ENCODE measurements at regions not wholly inside any gene's neighbourhood (a gene's known extent, or its start where the extent isn't known, plus 50 kb on each side); places are given as distances from the start of the nearest gene placed in this dataset.

DNA sequence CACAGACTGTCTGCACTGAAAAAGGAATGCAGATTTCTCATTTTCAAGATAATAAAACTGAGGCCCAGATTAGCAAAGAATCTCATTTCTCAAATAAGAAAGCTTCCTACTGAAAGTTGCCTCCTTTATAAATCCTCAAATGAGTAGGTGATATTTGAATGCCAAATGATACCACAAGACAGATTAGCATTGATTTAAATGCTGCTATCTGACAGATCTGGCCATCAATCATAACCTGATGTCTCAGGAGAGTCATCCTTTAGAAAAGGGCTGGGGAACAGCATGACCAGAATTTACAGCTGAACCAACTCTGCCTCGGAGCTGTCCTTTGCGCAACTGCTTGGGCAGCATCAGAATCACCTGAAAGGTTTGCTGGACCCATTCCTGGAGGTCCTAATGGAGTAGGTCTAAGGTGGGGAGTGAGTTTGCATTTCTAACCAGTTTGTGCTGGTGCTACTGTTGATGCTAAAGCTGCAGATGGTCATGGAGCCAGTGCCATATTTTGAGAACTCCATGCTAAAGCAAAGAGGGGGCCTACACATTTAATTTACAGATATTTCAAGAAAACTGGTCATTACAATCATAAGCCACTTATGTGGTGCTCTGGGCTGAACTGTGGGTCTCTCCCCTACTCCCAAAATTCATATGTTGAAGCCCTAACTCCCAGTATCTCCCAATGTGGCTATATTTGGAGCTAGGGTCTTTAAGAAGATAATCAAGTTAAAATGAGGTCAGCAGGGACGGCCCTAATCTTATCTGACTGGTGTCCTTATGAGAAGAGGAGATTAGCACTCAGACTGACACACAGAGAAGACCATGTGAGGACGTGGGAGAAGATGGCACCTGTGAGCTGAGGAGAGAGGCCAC lies 295.5 kb upstream of the JARID2 start:
- ATAC-seq (no peak), DNase-seq (no peak)
- Mint-ChIP-seq H3K9me3 (peaks cover 0 to 17% (median 4%) of the 10 kb centered on the region in 9 donors), H3K27me3 (no peaks in the 10 kb centered on the region), H3K27ac (peak overlapping the region in 1 of 10 donors; percentile 18), H3K4me1 (peaks cover 0 to 2% (median 0%) of the 10 kb centered on the region in 4 donors), H3K36me3 (peaks cover 0 to 7% (median 2%) of the 10 kb centered on the region in 3 donors), H3K4me3 (no peak overlapping the region)
- POLR2A ChIA-PET, result no interaction called here

DNA sequence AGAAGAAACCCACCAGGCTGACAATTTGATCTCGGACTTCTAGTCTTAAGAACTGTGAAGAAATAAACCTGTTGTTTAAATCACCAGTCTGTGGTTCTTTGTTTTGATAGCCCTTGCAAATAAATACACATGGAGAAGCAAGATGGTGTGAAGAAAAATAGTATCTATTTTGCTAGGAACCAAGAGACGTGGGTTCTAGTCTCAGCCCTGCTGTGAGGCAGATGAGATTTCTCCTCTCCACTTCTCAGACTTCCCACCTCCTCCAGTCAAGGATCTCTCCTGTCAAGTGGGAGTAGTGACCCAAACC lies 294.9 kb upstream of the JARID2 start:
- H3K4me1 Mint-ChIP-seq, result peaks cover 0 to 2% (median 0%) of the 10 kb centered on the region in 4 donors
- DNase-seq (no peak), ATAC-seq (no peak)
- peaks cover 0 to 7% (median 2%) of the 10 kb centered on the region in 3 donors for H3K36me3 Mint-ChIP-seq
- no peaks in the 10 kb centered on the region for H3K27me3 Mint-ChIP-seq
- no peak overlapping the region for H3K4me3 Mint-ChIP-seq
- POLR2A ChIA-PET, result no interaction called here
- H3K9me3 Mint-ChIP-seq, result peaks cover 0 to 21% (median 4%) of the 10 kb centered on the region in 9 donors
- H3K27ac Mint-ChIP-seq, result peak overlapping the region in 1 of 10 donors; percentile 18

DNA sequence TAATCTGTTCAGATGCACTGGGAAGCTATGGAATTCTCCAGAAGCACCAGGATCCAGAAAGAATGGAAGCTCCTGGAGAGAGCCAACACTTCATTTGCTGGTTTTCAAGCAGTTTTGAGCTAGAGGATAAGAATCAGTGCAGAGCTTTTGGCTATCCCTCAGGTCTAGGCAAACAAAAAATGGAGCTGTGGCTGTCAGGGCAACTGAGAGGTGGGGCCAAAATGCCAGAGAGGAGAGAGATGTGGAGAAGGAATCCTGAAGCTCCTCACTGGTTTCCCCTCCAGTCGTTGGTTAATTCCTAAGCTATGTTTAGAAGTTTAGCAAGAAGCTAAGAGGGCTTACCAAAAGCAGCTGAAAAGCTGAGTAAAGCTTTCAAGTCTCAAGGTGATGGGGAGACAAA lies 294.2 kb upstream of the JARID2 start:
- no peak for ATAC-seq
- POLR2A ChIA-PET, result no interaction called here

DNA sequence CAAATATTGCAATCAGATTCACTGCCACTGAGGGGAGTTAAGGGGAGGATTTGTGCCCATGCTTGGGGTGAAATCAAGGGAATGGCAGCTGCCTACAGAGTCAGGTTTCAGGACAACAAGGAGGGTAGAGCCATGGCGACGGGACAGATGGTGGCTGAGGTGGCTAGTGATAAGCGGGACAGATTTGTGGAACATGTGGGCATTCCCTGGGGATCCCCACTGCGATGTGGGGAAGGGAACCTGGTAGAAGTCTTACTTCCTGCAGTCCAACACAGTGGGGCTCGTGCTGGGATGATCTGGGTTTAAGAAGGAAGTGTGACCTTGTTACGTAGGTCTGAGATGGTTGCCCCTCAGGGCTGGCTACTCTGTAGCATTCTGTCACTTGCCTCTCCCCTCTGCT lies 292.0 kb upstream of the JARID2 start:
- H3K4me3 Mint-ChIP-seq, result no peak overlapping the region
- ATAC-seq, result no peak
- no peak for DNase-seq
- H3K27ac Mint-ChIP-seq, result peak overlapping the region in 1 of 10 donors; percentile 5
- peaks cover 0 to 13% (median 8%) of the 10 kb centered on the region in 3 donors for H3K36me3 Mint-ChIP-seq
- POLR2A ChIA-PET, result no interaction called here
- peaks cover 0 to 28% (median 7%) of the 10 kb centered on the region in 9 donors for H3K9me3 Mint-ChIP-seq
- no peaks in the 10 kb centered on the region for H3K27me3 Mint-ChIP-seq
- H3K4me1 Mint-ChIP-seq, result peaks cover 0 to 4% (median under 1%) of the 10 kb centered on the region in 4 donors

More for the DNA sequence above, 294.2 kb upstream of the JARID2 start:
- H3K4me1 Mint-ChIP-seq, result peaks cover 0 to 2% (median 0%) of the 10 kb centered on the region in 4 donors
- H3K36me3 Mint-ChIP-seq, result peaks cover 0 to 13% (median 8%) of the 10 kb centered on the region in 3 donors
- H3K27ac Mint-ChIP-seq, result no peak overlapping the region
- no peak overlapping the region for H3K4me3 Mint-ChIP-seq
- peaks cover 0 to 28% (median 7%) of the 10 kb centered on the region in 9 donors for H3K9me3 Mint-ChIP-seq
- H3K27me3 Mint-ChIP-seq, result no peaks in the 10 kb centered on the region
- DNase-seq, result no peak

DNA sequence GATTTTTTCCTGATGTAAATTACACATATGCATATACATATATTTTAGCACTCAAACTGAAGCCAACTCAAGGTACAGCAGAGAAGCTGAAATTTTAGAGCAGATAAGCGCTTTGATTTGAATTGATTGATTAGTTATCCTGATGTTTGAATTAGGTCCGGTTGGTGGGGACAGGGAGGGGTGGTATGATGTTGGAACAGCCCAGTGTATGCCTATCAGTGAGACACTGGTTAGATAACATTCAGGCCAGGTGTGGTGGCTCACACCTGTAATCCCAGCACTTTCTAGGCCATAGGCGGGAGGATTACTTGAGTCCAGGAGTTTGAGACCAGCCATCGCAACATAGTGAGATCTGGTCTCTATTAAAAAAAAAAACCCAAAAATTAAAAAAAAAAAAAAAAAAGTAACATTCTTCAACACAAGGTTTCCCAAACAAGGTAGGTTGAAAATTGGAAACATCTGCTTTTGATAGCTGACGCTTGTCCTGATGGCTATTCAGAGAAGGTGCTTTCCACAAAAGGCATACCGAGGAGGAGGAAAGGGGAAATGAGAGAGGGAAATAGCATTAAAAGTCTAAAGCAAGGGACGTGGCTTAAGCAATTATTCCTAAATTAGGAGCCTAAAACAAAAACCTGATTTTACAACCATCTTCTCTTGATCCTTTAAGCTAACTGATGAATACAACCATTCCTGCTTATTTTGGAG lies 288.4 kb upstream of the JARID2 start:
- Mint-ChIP-seq H3K27ac (no peak overlapping the region), H3K4me1 (peaks cover 0 to 4% (median 0%) of the 10 kb centered on the region in 4 donors), H3K9me3 (peaks cover 0 to 28% (median 7%) of the 10 kb centered on the region in 9 donors), H3K36me3 (peaks cover 0 to 13% (median 8%) of the 10 kb centered on the region in 3 donors), H3K27me3 (no peaks in the 10 kb centered on the region), H3K4me3 (no peak overlapping the region)
- no peak for ATAC-seq
- POLR2A ChIA-PET, result no interaction called here
- DNase-seq, result no peak

DNA sequence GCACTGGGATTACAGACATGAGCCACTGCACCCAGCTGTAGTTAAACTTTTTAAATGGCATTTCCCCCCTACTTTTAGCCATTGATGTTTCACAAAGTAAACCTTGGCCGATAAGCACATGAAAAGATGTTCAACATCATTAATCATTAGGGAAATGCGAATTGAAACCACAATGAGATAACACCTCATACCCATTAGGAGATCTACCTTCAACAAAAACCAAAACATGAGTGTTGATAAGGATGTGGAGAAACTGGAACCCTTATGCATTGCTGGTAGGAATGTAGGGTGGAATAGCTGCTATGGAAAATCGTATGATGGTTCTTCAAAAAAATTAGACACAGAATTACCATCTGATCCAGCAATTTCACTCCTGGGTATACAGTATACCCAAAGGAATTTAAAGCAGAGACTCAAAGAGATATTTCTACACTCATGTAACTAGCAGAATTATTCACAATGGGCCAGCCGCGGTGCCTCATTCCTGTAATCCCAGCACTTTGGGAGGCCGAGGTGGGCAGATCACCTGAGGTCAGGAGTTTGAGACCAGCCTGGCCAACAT lies 286.5 kb upstream of the JARID2 start:
- Mint-ChIP-seq H3K27me3 (no peaks in the 10 kb centered on the region), H3K36me3 (peaks cover 0 to 13% (median 5%) of the 10 kb centered on the region in 3 donors), H3K4me1 (peaks cover 0 to 4% (median 0%) of the 10 kb centered on the region in 4 donors), H3K27ac (no peak overlapping the region), H3K4me3 (no peak overlapping the region), H3K9me3 (peaks cover 0 to 20% (median 2%) of the 10 kb centered on the region in 9 donors)
- ATAC-seq (no peak), DNase-seq (no peak)
- POLR2A ChIA-PET, result no interaction called here

DNA sequence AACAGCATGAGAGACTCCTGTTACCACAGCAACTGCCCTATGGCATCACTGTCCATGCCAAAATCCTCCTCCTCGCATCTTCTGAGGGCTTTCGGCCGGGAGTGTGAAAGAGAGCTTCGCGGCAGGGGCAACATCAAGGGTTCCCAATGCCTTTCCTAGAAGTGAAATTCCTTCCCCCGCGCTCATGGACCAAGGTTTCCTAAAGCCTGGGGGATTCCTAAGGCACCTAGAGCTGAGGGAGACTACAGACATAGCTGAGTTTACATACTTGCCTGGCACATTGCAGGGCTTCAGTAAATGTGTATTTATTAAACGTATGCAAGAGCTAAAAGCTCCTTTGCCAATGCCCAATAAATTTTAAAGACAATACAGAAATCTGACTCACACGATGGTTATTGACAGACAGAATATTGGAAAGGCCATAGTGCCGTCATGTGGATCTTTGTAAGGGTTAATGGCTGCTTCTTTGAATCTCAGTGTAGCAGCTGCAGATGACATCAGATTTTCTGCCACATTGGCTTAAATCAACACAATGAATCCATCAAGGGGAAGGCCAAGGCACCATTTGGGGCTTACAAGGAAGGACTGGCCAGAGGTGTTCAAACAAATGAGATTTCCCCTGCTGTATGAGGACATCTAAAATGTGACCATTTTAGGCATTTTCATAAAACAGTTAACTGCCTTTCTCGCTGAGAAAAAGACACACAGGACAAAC lies 281.2 kb upstream of the JARID2 start:
- H3K4me3 Mint-ChIP-seq, result no peak overlapping the region
- ATAC-seq, result no peak
- POLR2A ChIA-PET, result interaction anchor here (0.5 kb wide), 1 partner anchor 21 kb away, joined by 3 read pairs; no protein-coding TSS in a partner anchor
- H3K27me3 Mint-ChIP-seq, result peaks cover 0 to 1% (median 0%) of the 10 kb centered on the region in 5 donors
- peaks cover 0 to 6% (median 3%) of the 10 kb centered on the region in 9 donors for H3K9me3 Mint-ChIP-seq
- H3K4me1 Mint-ChIP-seq, result no peaks in the 10 kb centered on the region
- DNase-seq, result no peak
- peaks cover 0 to 6% (median 0%) of the 10 kb centered on the region in 3 donors for H3K36me3 Mint-ChIP-seq
- H3K27ac Mint-ChIP-seq, result no peak overlapping the region

DNA sequence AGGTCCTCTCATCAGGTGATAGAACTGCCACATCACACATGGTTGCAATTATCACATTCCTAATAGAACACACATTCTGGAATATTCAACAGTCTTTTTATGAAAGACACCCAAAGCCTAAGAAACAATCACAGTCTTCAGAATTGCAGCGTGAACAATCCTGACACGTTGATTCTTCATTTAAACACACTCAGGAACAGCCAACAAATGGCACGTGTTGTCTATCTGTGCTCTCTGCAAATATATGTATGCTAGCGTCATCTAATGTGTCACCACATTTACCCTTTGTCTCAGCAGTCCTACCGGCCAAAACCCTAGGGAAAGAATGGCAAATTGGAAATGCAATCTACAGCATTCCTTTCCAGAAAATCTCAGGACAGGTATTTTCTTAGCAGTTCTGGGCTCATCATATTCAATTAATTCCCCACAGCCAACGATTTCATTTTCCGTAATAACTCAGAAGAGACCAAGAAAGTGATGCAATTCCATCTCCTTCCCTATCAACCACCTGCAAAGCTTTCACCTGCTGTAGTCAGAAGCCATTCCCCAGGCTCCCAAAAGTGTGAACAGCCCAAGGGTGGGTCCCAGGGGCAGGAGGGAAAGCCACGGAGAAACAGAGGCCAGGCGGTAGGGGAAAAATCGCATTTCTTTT lies 280.3 kb upstream of the JARID2 start:
- H3K27me3 Mint-ChIP-seq, result peaks cover 0 to 1% (median 0%) of the 10 kb centered on the region in 5 donors
- peaks cover 0 to 9% (median 4%) of the 10 kb centered on the region in 9 donors for H3K9me3 Mint-ChIP-seq
- H3K27ac Mint-ChIP-seq, result no peak overlapping the region
- H3K4me1 Mint-ChIP-seq, result no peaks in the 10 kb centered on the region
- DNase-seq (no peak), ATAC-seq (no peak)
- POLR2A ChIA-PET, result no interaction called here
- H3K4me3 Mint-ChIP-seq, result no peak overlapping the region
- peaks cover 0 to 6% (median 0%) of the 10 kb centered on the region in 3 donors for H3K36me3 Mint-ChIP-seq

DNA sequence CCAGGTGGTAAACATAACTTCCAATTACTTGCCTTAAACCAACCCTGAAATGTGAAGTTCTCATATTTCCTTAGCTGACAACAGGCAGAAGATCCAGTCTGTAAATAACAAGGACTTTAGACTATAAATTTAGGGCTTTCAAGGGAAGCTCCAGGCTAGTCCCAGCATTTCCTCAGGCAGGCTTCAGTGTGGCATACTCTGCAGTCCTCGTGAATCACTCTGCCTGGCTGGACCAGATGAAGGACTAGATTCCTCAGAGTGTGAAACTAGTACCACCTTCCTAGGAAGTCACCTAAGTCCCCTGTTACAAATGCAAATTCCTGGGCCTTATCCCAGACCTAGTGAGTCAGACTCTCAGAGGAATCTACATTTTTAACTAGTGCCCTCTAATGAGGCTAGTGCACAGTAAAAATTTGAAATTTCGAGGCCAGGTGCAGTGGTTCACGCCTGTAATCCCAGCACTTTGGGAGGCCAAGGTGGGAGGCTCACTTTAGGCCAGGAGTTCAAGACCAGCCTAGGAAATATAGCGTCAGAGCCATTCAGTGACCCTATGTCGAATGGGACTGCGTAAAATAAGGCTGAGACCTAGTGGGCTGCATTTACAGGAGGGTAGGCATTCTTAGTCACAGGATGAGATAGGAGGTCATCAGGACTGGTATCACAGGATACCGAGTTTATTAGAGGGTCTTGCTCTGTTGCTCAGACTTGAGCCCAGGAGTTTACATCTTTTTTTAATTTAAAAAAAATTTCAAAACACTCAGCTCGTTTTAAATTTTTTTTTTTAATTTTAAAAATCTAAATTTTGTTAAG lies 279.6 kb upstream of the JARID2 start:
- no peak for ATAC-seq
- Mint-ChIP-seq H3K4me3 (no peak overlapping the region), H3K9me3 (peaks cover 0 to 9% (median 4%) of the 10 kb centered on the region in 9 donors), H3K36me3 (peaks cover 0 to 6% (median 0%) of the 10 kb centered on the region in 3 donors), H3K27me3 (peaks cover 0 to 1% (median 0%) of the 10 kb centered on the region in 5 donors), H3K27ac (no peak overlapping the region), H3K4me1 (no peaks in the 10 kb centered on the region)
- POLR2A ChIA-PET, result no interaction called here
- DNase-seq, result no peak

DNA sequence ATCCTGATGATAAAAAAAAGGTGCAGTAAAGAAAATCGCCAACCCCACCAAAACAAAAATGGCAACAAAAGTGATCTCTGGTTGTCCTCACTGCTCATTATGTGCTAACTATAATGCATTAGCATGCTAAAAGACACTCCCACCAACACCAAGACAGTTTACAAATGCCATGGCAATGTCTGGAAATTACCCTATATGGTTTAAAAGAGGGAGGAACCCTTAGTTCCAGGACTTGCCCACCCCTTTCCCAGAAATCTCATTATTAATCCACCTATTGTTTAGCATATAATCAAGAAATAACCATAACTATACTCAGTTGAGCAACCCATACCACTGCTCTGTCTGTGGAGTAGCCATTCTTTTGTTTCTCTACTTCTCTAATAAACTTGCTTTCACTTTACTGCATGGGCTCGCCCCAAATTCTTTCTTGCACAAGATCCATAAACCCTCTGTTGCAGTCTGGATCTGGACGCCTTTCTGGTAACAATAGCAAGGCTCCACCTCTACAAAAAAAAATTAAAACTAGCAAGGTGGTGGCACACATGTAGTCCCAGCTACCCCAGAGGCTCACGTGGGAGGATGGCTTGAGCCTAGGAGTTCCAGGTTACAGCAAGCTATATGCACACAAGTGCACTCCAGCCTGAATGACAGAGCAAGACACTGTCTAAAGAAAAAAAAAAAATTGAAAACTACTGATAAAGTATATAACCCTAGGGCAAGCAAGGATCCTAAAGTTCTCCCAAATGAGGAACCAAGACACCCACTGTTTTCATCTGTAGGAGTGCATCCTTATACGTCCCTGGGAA lies 278.8 kb upstream of the JARID2 start:
- ATAC-seq, result no peak
- Mint-ChIP-seq H3K4me3 (no peak overlapping the region), H3K4me1 (no peaks in the 10 kb centered on the region), H3K27ac (no peak overlapping the region), H3K36me3 (peaks cover 0 to 6% (median 0%) of the 10 kb centered on the region in 3 donors), H3K9me3 (peaks cover 0 to 9% (median 4%) of the 10 kb centered on the region in 9 donors), H3K27me3 (peaks cover 0 to 1% (median 0%) of the 10 kb centered on the region in 5 donors)
- POLR2A ChIA-PET, result no interaction called here
- DNase-seq, result no peak

Measured in naive thymus-derived CD8-positive, alpha-beta T cell (primary cell).